Esophagus muscularis mucosa (tissue), 4 donors: ENCODE measurements at regions not wholly inside any gene's neighbourhood (a gene's known extent, or its start where the extent isn't known, plus 50 kb on each side); places are given as distances from the start of the nearest gene placed in this dataset.

ENCODE experiments used
- DNase-seq: peaks from one replicate; pipeline ENCODE4 v3.0.0-alpha.2; 2017; ENCODE audit errors: extremely low spot score
- H3K27ac ChIP-seq, 4 donors: fragments of 200-600 bp; sonication (generic); replicated peaks in 1 of 4; 1 replicate in 3 of 4; 2 replicates in 1 of 4; pipeline ENCODE4 v1.5.1; 2016 to 2019; ENCODE audit warnings: mild to moderate bottlenecking in 1 of 4
- H3K27me3 ChIP-seq, 4 donors: fragments of 200-600 bp; sonication (generic); one replicate each; pipeline versions ENCODE4 v1.5.1 to v1.6.0; 2016 to 2019
- H3K36me3 ChIP-seq, 4 donors: fragments of 200-600 bp; sonication (generic); one replicate each; pipeline ENCODE4 v1.5.1; 2016 to 2019
- H3K4me1 ChIP-seq, 4 donors: fragments of 200-600 bp; sonication (generic); one replicate each; pipeline ENCODE4 v1.5.1; 2016 to 2019
- H3K4me3 ChIP-seq, 4 donors: fragments of 200-600 bp; sonication (generic); 1 replicate in 2 of 4; 2 replicates in 2 of 4; pipeline ENCODE4 v1.5.1; 2016 to 2019; ENCODE audit warnings: mild to moderate bottlenecking in 4 of 4, moderate library complexity in 1 of 4
- H3K9me3 ChIP-seq, 4 donors: fragments of 200-600 bp; sonication (generic); 1 replicate in 3 of 4; 2 replicates in 1 of 4; pipeline ENCODE4 v1.5.1; 2016 to 2019
- CTCF ChIP-seq, 3 experiments: fragments of 200-600 bp in 2 of 3; fragments of 450-650 bp in 1 of 3; sonication (generic) in 2 of 3; IDR thresholded peaks; one replicate each; pipeline ENCODE4 v1.5.1; 2017 to 2019; ENCODE audit warnings: antibody characterized with exemption in 3 of 3, mild to moderate bottlenecking in 2 of 3, moderate library complexity in 1 of 3
- EP300 ChIP-seq: sonication (generic); formaldehyde crosslinking; IDR thresholded peaks from one replicate; pipeline ENCODE4 v1.6.1; 2017; ENCODE audit warnings: antibody characterized with exemption
- POLR2A ChIP-seq: fragments of 450-650 bp; IDR thresholded peaks from one replicate; pipeline ENCODE4 v1.6.1; 2017; ENCODE audit warnings: antibody characterized with exemption, moderate library complexity, mild to moderate bottlenecking, low read depth
- POLR2AphosphoS5 ChIP-seq, 2 donors: sonication (generic); formaldehyde crosslinking; IDR thresholded peaks; one replicate each; pipeline ENCODE4 v1.6.1; 2017; ENCODE audit warnings: antibody characterized with exemption in 2 of 2
- WGBS: methylation state at CpG from one replicate; pipeline ENCODE4 v1.1.5; 2018; 5-methylcytosine and 5-hydroxymethylcytosine counted together
- intact Hi-C: fragments of 100-400 bp; cut with DNase I; formaldehyde crosslinking; loops from one replicate; pipeline ENCODE4 v1.15.1; 2023

DNA sequence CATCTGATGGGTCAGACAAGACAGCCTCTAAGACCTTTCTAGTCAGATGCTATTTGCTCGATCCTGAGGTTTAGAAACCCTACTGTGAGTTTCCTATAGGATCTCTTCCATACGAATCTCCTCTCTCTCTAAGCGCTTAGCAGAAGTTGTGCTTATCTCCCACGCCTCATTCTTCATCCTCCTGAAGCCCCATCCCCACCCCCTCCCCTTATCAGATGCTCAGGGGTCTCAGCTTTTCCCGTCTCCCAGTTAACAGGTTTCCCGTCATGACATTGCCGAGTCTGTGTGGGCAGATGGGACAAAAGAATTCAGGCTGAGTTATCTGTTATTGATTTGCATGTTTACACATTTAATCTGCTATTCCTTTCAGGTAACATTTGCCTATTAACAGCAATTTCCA lies 99.0 kb upstream of the PIRT start:
- TF ChIP-seq CTCF (IDR thresholded peaks at IDR 0.05), result no peak
- TF ChIP-seq POLR2A, result no peak
- no peak for TF ChIP-seq EP300
- TF ChIP-seq POLR2AphosphoS5 (IDR thresholded peaks at IDR 0.05), result no peak
- no peaks in the 10 kb centered on the region for H3K9me3 ChIP-seq
- no peaks in the 10 kb centered on the region for H3K36me3 ChIP-seq
- H3K27ac ChIP-seq, result no peak overlapping the region
- H3K4me3 ChIP-seq, result no peak overlapping the region
- intact Hi-C loops, result no loop called here
- no peaks in the 10 kb centered on the region for H3K4me1 ChIP-seq
- WGBS, result 15% methylated on average over 7 of the region's 7 CpGs
- peaks cover 0 to 11% (median 0%) of the 10 kb centered on the region in 4 donors for H3K27me3 ChIP-seq
- no peak for DNase-seq

GRCh38 chr17:10932938-10933337 lies 95.1 kb upstream of the PIRT start:
- Histone ChIP-seq H3K9me3 (no peaks in the 10 kb centered on the region), H3K4me3 (no peak overlapping the region), H3K27ac (no peak overlapping the region), H3K36me3 (no peaks in the 10 kb centered on the region), H3K4me1 (no peaks in the 10 kb centered on the region), H3K27me3 (peaks cover 0 to 9% (median 0%) of the 10 kb centered on the region in 4 donors)
- intact Hi-C loops, result no loop called here
- DNase-seq, result no peak
- no peak for TF ChIP-seq CTCF (IDR thresholded peaks at IDR 0.05)
- no peak for TF ChIP-seq EP300
- TF ChIP-seq POLR2A, result no peak
- TF ChIP-seq POLR2AphosphoS5 (IDR thresholded peaks at IDR 0.05), result no peak
- 86% methylated on average over 4 of the region's 4 CpGs for WGBS

DNA sequence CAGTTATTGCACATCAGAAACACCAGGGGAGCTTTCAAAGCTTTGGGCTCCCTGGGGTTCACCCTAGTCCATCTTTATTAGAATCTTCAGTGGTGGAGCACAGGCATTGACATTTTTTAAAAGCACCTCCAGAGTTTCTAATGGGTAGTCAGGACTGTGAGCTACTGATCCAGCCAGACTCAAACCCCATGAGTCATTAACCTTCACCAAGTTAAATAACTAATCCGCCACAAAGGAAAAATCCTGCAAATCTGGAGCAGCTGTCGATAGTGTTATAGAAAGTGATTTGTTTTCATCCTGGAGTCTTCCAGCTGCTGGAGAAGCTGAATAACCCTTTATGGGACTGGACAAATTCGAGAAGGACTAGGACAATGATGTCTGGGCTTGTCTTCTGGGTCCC lies 93.2 kb upstream of the PIRT start:
- peak; percentile 31 for DNase-seq
- peaks cover 0 to 8% (median 0%) of the 10 kb centered on the region in 4 donors for H3K27me3 ChIP-seq
- no peaks in the 10 kb centered on the region for H3K9me3 ChIP-seq
- H3K36me3 ChIP-seq, result no peaks in the 10 kb centered on the region
- no peaks in the 10 kb centered on the region for H3K4me1 ChIP-seq
- H3K4me3 ChIP-seq, result no peak overlapping the region
- WGBS, result 74% methylated on average over 3 of the region's 3 CpGs
- H3K27ac ChIP-seq, result no peak overlapping the region
- intact Hi-C loops, result no loop called here
- TF ChIP-seq POLR2AphosphoS5 (IDR thresholded peaks at IDR 0.05), result no peak
- no peak for TF ChIP-seq EP300
- no peak for TF ChIP-seq POLR2A
- TF ChIP-seq CTCF (IDR thresholded peaks at IDR 0.05), result no peak

DNA sequence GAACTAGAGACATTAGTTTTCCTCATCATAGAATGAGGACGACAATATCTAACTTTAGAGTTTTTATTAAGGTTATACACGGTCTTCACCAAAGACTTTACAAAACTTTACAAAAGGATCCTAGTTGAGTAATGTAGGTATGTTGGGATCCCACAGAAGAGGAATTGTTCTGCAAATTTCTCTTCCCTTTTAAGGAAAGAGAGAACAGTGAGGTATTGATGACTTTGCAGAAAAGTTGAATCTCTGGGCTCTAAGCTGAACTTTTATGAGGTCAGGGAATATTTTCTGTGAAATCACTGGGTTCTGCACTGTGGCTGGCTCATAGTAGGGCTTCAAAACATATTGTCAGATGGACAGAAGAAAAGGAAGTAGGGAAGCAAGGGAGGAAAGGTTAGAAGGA lies 89.8 kb upstream of the PIRT start:
- no peaks in the 10 kb centered on the region for H3K36me3 ChIP-seq
- peaks cover 0 to 8% (median 0%) of the 10 kb centered on the region in 4 donors for H3K27me3 ChIP-seq
- H3K4me3 ChIP-seq, result no peak overlapping the region
- no peak for DNase-seq
- 89% methylated on average over 2 of the region's 2 CpGs for WGBS
- H3K4me1 ChIP-seq, result no peaks in the 10 kb centered on the region
- intact Hi-C loops, result no loop called here
- TF ChIP-seq CTCF (IDR thresholded peaks at IDR 0.05), result no peak
- TF ChIP-seq EP300, result no peak
- no peak for TF ChIP-seq POLR2AphosphoS5 (IDR thresholded peaks at IDR 0.05)
- TF ChIP-seq POLR2A, result no peak
- H3K27ac ChIP-seq, result no peak overlapping the region
- no peaks in the 10 kb centered on the region for H3K9me3 ChIP-seq

- 73% methylated on average over 5 of the region's 5 CpGs for WGBS
- DNase-seq, result no peak
Observed at GRCh38 chr17:10920558-10921108, 82.7 kb upstream of the PIRT start.

More at GRCh38 chr17:10920558-10921108, 82.7 kb upstream of the PIRT start:
- Histone ChIP-seq H3K27ac (no peak overlapping the region), H3K4me1 (no peaks in the 10 kb centered on the region), H3K9me3 (no peaks in the 10 kb centered on the region), H3K27me3 (no peaks in the 10 kb centered on the region), H3K4me3 (no peak overlapping the region), H3K36me3 (no peaks in the 10 kb centered on the region)
- intact Hi-C loops, result no loop called here
- TF ChIP-seq CTCF (IDR thresholded peaks at IDR 0.05) (no peak), EP300 (no peak), POLR2A (no peak), POLR2AphosphoS5 (IDR thresholded peaks at IDR 0.05) (no peak)
